Kidney capillary endothelial cell (primary cell): ENCODE measurements at regions not wholly inside any gene's neighbourhood (a gene's known extent, or its start where the extent isn't known, plus 50 kb on each side); places are given as distances from the start of the nearest gene placed in this dataset.

Experiments used
- DNase-seq: peaks from one replicate; pipeline ENCODE4 v3.0.0-alpha.2; 2018; ENCODE audit warnings: low spot score

- DNase-seq = no peak
Measured at GRCh38 chr12:60043236-60043635, 447.4 kb downstream of the SLC16A7 start.

DNA sequence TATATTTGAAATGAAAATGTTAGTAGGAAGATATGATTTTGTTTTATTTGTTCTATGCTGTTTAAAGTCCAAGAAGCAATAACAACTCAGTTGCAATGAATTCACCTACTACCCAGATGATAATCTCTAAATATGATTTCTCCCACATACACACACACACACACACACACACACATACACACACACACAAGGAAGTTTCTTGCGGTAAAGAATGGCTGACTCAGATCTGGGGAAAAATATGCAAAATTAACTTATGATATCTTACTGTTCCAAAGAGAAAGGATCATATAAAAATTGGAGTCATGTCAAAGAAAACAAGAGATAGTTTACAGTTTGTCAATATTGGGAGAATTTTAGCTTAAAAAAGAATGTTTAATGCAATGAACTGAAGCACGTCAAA is 456.7 kb downstream of the SLC16A7 start:
- DNase-seq = no peak

- DNase-seq = no peak
Measured at GRCh38 chr12:60059180-60059579, 463.4 kb downstream of the SLC16A7 start.

GRCh38 chr12:60066655-60067054 is 470.8 kb downstream of the SLC16A7 start:
- no peak for DNase-seq

GRCh38 chr12:60070552-60070951 is 474.7 kb downstream of the SLC16A7 start:
- DNase-seq = no peak

GRCh38 chr12:60071759-60072191 is 475.9 kb downstream of the SLC16A7 start:
- DNase-seq = no peak

- DNase-seq = peak; percentile 69
Measured at GRCh38 chr12:60072911-60073310, 477.1 kb downstream of the SLC16A7 start.

DNA sequence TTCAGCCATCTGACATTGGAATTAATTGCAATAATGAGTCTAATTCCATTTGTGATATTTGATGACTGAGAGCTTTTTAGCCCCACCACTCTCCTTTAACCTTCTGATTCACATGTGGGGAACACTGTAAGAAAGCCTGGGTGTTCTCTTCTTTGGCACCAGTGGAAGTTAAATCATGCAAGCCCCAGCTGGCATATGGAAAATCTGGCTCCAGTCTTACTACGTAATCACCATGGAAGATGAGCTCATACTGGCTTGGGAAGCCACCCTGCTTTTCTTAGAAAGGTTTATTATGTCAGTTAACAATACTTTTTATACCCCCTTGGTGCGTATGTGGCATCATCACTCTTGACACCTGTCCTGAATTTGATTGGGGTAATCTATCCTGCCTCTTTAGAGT is 479.3 kb downstream of the SLC16A7 start:
- DNase-seq = no peak

GRCh38 chr12:60078026-60078425 is 482.2 kb downstream of the SLC16A7 start:
- no peak for DNase-seq

DNA sequence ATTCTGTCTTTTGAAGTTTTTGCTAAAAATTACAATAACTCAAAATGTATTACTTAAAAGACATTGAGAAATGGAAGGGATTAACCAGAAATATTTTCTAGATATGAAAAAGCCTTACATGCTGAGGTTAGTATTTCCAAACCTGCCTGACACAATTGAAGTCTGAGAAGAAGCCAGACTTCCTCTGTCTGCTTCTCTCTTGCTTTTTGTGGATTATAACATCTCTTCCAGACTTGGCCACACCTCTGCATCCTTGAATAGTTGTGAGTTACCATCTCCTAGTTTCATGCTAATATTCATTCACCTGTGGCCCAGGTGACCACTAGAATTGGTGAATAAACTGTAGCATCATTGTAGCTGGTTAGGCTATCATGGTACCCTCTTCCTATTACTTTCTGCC is 497.6 kb downstream of the SLC16A7 start:
- no peak for DNase-seq

DNA sequence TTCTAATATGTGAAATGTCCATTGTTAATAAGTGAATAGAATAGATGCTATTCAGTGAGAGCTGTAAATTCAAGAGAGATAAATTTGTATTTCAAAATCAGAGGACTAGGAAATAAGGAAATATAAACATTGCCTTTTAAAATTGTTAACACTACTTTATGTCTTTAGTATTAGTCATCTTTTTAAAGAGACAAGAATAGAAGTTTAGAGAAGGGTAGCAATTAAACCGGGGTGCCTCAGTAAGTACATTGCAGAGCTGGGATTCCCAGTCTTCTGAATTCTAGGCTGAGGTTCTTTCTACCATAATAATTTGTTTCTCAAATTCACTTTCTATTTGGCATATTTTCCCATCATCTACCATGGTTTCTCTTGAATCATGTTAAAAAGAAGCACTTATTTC is 498.6 kb downstream of the SLC16A7 start:
- DNase-seq = no peak

- no peak for DNase-seq
Measured at GRCh38 chr12:60096727-60097126, 500.9 kb downstream of the SLC16A7 start.

DNA sequence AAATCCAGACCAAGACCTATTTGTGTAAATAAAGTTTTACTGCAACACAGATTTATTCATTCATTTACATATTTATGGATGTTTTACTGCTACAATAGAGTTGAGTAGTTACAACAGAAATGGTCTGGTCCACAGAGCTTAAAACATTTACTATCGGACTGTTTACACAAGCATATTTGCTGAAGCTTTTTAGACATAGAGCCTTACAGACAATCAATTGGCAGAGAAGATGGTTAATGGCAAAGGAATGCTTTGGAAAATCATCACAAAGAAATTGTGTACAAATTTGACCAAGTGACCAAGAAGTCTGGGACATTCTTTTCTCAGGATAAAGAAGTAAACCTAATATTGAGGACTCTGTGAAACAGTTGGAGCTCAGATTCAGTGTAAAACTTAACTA is 504.3 kb downstream of the SLC16A7 start:
- no peak for DNase-seq

- no peak for DNase-seq
Measured at GRCh38 chr12:60100852-60101251, 505.0 kb downstream of the SLC16A7 start.

DNA sequence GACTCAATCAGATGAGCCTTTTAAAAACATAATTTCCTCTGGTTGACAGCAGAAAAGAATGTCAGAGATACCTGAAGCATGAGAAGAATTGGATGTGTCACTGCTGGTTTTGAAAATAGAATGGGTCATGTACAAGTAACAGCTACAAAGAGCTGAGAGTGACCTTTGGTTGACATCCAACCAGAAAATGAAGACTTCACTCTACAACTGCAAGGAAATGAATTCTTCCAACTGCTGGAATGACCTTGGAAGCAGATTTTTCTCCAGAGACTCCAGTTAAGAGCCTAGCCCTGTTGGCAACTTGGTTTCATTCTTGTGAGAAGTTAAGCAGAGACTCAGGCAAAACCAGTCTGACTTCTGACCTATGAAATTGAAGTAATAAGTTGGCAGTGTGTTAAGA is 505.9 kb downstream of the SLC16A7 start:
- DNase-seq = no peak

GRCh38 chr12:60106214-60106613 is 510.4 kb downstream of the SLC16A7 start:
- no peak for DNase-seq

DNA sequence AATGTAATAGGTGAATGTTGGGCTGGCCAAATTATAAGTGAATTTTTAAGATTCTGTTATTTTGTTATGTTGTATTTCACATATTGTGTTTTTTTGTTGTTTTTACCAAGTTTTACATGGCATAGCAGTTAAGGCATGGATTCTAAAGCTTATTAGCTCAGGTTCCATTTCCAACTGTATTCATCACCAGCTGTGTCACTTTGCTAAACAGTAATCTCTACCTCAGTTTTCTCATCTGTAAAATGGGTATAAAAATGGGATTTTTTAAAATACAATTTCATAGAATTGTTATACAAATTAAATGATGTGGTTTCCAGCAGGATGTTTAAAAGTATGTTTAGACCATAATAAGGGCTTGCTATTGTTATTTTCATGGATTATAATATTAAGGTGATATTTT is 512.2 kb downstream of the SLC16A7 start:
- DNase-seq = no peak

GRCh38 chr12:60112063-60112462 is 516.2 kb downstream of the SLC16A7 start:
- DNase-seq = no peak

DNA sequence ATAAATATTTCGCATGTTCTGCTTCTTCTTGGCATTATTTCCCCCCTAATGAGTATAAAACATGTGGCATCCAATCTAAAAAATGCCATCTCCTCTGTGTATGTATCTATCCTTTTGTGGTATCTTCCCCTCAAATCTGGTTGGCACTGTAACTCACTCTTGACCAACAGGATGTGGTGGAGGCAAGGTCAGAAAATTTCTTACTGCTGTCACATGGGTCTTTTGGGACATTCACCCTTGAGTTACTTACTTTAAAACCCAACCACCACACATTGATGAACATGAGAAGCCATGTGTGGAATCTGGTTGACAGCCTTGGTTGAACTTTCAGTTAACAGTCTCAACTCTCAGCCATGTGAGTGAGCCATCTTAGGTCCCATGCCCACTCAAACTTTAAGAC is 516.9 kb downstream of the SLC16A7 start:
- no peak for DNase-seq

- DNase-seq = no peak
Measured at GRCh38 chr12:60114169-60114568, 518.3 kb downstream of the SLC16A7 start.

- no peak for DNase-seq
Measured at GRCh38 chr12:60119327-60119726, 523.5 kb downstream of the SLC16A7 start.

DNA sequence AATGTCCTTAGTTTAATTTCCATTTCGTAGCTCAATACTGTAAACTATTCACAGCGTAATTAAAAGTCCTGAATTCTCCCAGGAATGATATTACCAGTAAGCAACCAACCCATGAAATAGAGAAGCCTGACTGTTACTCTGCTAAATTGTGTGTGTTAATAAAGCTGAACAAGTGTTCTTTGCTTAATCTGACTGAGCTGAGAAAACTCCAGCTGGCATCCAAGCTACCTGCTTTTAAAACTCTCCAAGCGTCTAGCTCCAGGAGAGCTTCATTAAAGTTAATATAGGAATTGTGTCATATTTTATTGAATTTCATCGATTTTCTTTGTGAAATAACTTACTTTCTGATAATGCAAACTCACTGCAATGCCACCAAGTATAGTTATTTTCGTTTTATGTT is 524.4 kb downstream of the SLC16A7 start:
- no peak for DNase-seq

GRCh38 chr12:60123557-60123956 is 527.7 kb downstream of the SLC16A7 start:
- DNase-seq = no peak

DNA sequence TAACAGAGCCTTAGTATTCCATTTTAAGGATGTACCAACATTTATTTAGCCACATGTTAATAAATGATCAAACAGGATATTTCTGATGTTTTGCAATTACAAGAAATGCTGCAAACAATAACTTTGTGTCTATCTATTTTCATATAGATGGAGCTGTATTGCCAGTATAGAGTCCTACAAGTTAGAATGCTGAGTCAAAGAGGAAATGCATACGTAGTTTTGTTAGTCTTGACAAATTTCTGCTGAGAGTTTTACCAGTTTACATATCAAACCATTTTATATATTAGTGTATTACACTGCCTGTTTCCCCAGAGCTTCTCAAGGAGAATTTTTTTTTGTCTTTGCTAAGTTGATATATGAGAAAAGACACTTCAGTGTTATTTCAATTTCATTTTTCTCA is 541.7 kb downstream of the SLC16A7 start:
- DNase-seq = no peak

DNA sequence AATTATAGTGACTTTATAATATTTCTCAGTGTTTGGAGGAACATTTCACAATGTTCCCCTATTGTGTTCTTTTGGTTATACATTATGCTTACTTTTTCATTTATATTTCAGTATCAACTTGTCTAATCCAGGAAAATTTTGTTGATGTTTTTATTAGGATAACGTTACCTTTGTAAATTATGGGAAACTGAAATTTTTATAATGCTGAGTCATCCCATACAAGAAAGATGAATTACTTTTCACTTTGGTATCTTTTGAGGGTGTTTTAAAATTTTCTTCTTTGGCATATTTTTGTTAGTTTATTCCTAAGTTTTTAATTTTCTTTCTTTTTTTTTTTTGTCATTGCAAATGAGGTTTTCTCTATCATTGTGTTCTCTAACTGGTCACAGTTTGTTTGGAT is 542.7 kb downstream of the SLC16A7 start:
- no peak for DNase-seq
